SK-N-SH (cell line): ENCODE measurements at regions not wholly inside any gene's neighbourhood (a gene's known extent, or its start where the extent isn't known, plus 50 kb on each side); places are given as distances from the start of the nearest gene placed in this dataset.

Experiments used
- CTCF ChIP-seq: fragments of 200-600 bp; sonication (generic); IDR thresholded peaks from 2 replicates; pipeline ENCODE4 v1.6.1; 2017; ENCODE audit warnings: antibody characterized with exemption, mild to moderate bottlenecking, moderate library complexity
- FOSL2 ChIP-seq: IDR thresholded peaks from 2 replicates; pipeline ENCODE4 v1.4.0; 2012; ENCODE audit warnings: low read depth, mild to moderate bottlenecking, moderate library complexity, borderline replicate concordance
- MAX ChIP-seq: IDR thresholded peaks from 2 replicates; pipeline ENCODE4 v1.4.0; 2012; ENCODE audit warnings: low read depth
- REST ChIP-seq: IDR thresholded peaks from 2 replicates; pipeline ENCODE4 v1.6.1; 2012; ENCODE audit warnings: mild to moderate bottlenecking, low read depth, low read length, moderate library complexity
- TAF1 ChIP-seq: IDR thresholded peaks from 2 replicates; pipeline ENCODE4 v1.6.1; 2012; ENCODE audit warnings: low read depth, mild to moderate bottlenecking, low read length, moderate library complexity, borderline replicate concordance
- TEAD4 ChIP-seq: IDR thresholded peaks from 2 replicates; pipeline ENCODE4 v1.4.0; 2012; ENCODE audit warnings: mild to moderate bottlenecking, borderline replicate concordance; ENCODE audit not compliant: insufficient read depth

GRCh38 chr3:28646435-28646834 lies 297.8 kb upstream of the AZI2 start:
- TF ChIP-seq REST (no peak), CTCF (no peak), TAF1 (no peak), TEAD4 (no peak), MAX (no peak), FOSL2 (no peak)
